Chondrocyte (in vitro differentiated cells): ENCODE measurements at regions not wholly inside any gene's neighbourhood (a gene's known extent, or its start where the extent isn't known, plus 50 kb on each side); places are given as distances from the start of the nearest gene placed in this dataset.
"Not testable (repeated sequence)": the region's sequence is repeated elsewhere in the genome, so short reads cannot be mapped to it uniquely, and the experiment has no call there.

ENCODE experiments used
- DNase-seq: peaks from one replicate; pipeline ENCODE4 v3.0.0; 2021; ENCODE audit warnings: mixed read lengths, low spot score
- H3K27ac Mint-ChIP-seq: one replicate; pipeline ENCODE4 v1.8.0; 2021; ENCODE audit warnings: mild to moderate bottlenecking, moderate library complexity, mixed read lengths; ENCODE audit not compliant: unreplicated experiment
- H3K27me3 Mint-ChIP-seq: 2 replicates; pipeline ENCODE4 v1.8.0; 2021; ENCODE audit warnings: low read depth, mixed read lengths
- H3K36me3 Mint-ChIP-seq: 2 replicates; pipeline ENCODE4 v1.8.0; 2021; ENCODE audit warnings: low read depth, mixed read lengths
- H3K4me1 Mint-ChIP-seq: 2 replicates; pipeline ENCODE4 v1.8.0; 2021; ENCODE audit warnings: low read depth, mild to moderate bottlenecking, mixed read lengths
- H3K4me3 Mint-ChIP-seq: one replicate; pipeline ENCODE4 v1.8.0; 2021; ENCODE audit warnings: mild to moderate bottlenecking, moderate library complexity, mixed read lengths; ENCODE audit not compliant: unreplicated experiment
- H3K9me3 Mint-ChIP-seq: 2 replicates; pipeline ENCODE4 v1.8.0; 2021; ENCODE audit warnings: low read depth, mixed read lengths
- TF ChIP-seq, protein P1 (sequence below): fragments of 200-600 bp; sonication (generic); IDR thresholded peaks from 2 replicates; pipeline ENCODE4 v1.5.0; 2021; ENCODE audit warnings: antibody characterized with exemption, mild to moderate bottlenecking, moderate library complexity

DNA sequence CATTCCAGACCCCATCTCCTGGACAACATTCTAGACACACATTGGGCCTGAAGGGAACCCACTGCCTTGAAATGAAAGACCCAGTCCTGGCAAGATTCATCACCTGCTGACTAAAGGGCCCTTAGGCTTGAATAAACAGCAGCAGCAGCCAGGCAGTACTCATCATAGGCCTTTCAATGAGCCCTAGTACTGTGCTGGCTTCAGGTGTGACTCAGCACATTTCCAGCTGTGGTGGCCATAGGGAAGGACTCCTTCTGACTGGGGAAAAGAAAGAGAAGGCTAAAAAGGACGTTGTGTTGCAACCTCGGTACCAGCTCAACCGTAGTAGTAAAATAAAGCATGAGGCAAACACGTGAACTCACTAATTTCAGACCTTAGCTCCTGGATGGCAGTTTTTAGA is 344.0 kb downstream of the ACTRT1 start:
- Mint-ChIP-seq H3K27ac (no peak overlapping the region), H3K4me1 (no peaks in the 10 kb centered on the region), H3K4me3 (no peak overlapping the region), H3K36me3 (no peaks in the 10 kb centered on the region), H3K27me3 (no peaks in the 10 kb centered on the region), H3K9me3 (peaks cover 7% of the 10 kb centered on the region)
- TF ChIP-seq, protein P1, sequence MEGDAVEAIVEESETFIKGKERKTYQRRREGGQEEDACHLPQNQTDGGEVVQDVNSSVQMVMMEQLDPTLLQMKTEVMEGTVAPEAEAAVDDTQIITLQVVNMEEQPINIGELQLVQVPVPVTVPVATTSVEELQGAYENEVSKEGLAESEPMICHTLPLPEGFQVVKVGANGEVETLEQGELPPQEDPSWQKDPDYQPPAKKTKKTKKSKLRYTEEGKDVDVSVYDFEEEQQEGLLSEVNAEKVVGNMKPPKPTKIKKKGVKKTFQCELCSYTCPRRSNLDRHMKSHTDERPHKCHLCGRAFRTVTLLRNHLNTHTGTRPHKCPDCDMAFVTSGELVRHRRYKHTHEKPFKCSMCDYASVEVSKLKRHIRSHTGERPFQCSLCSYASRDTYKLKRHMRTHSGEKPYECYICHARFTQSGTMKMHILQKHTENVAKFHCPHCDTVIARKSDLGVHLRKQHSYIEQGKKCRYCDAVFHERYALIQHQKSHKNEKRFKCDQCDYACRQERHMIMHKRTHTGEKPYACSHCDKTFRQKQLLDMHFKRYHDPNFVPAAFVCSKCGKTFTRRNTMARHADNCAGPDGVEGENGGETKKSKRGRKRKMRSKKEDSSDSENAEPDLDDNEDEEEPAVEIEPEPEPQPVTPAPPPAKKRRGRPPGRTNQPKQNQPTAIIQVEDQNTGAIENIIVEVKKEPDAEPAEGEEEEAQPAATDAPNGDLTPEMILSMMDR, result no peak
- DNase-seq, result no peak

DNA sequence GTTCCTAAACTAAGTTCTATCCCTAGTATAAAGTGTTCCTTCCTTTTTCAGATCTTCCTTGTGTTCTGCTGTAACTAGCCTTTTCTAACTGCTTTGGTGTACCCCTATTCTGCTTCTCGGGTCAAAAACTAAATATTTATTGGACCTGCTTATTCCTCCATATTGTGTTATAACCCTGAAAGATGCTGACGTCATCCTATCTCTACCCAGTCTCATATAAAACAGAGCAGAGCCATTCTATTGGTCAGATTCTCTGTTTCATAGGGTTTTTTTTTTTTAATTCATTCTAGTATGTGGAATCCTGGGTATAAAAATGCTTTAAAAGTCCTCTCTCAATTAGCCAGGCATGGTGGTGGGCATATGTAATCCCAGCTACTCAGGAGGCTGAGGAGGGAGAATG is 349.7 kb downstream of the ACTRT1 start:
- Mint-ChIP-seq H3K4me1 (no peaks in the 10 kb centered on the region), H3K9me3 (peaks cover 7% of the 10 kb centered on the region), H3K27ac (no peak overlapping the region), H3K36me3 (no peaks in the 10 kb centered on the region), H3K4me3 (no peak overlapping the region), H3K27me3 (no peaks in the 10 kb centered on the region)
- TF ChIP-seq, protein P1, result no peak
- DNase-seq, result no peak

DNA sequence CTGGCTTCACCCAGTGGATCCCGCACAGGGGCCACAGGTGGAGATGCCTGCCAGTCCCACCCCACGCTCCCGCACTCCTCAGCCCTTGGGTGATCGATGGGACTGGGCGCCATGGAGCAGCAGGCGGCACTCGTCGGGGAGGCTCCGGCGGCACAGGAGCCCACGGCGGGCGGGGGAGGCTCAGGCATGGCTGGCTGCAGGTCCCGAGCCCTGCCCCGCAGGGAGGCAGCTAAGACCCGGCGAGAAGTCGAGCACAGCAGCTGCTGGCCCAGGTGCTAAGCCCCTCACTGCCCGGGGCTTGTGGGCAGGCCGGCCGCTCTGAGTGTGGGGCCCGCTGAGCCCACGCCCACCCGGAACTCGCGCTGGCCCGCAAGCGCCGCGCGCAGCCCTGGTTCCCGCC is 389.3 kb downstream of the ACTRT1 start:
- not testable (repeated sequence) for H3K27ac Mint-ChIP-seq, H3K36me3 Mint-ChIP-seq, H3K27me3 Mint-ChIP-seq, H3K4me1 Mint-ChIP-seq, H3K4me3 Mint-ChIP-seq
- peaks cover 35% of the 10 kb centered on the region for H3K9me3 Mint-ChIP-seq
- DNase-seq, result peak; percentile 84

DNA sequence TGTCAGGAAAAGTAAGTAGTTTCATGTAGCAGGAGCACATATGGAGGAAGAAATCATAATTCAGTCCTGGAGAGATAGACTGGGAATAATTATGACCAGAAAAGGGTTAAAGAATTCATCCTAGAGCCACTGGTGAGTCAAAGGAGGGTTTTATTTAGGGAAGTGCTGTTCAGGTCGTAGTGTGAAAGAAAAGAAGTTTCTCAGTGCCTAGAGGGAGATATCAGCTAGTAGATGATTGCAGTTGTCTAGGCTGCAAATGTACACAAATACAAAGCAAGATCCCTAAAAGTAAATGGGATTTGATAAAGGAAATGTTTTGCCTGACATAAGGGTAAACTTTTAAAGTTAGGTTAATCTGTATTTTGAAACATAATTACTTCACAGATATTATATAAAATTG is 403.2 kb downstream of the ACTRT1 start:
- Mint-ChIP-seq H3K27ac (no peak overlapping the region), H3K9me3 (peaks cover 27% of the 10 kb centered on the region), H3K4me3 (no peak overlapping the region), H3K27me3 (no peaks in the 10 kb centered on the region), H3K4me1 (no peaks in the 10 kb centered on the region), H3K36me3 (no peaks in the 10 kb centered on the region)
- no peak for DNase-seq
- TF ChIP-seq, protein P1, result no peak

DNA sequence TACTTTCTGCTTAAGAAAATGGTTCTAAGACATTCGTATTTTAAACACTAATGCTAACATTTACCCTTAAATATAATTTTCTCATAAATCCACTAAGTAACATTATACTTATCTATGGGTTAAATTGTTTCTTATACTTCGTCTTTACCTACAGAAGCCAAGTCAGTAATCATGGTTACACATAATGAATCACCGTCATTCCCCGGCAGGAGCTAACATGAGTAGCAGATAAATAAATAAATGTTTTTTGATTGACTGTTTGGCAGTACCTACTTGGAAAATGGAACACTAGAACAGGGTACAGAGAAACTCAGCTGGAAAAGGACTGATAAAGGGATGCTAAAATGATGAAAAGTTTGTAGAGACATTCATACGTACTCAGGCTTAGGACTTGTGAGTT is 430.4 kb downstream of the ACTRT1 start:
- no peaks in the 10 kb centered on the region for H3K27me3 Mint-ChIP-seq
- DNase-seq, result no peak
- no peaks in the 10 kb centered on the region for H3K4me1 Mint-ChIP-seq
- TF ChIP-seq, protein P1, result no peak
- H3K9me3 Mint-ChIP-seq, result peaks cover 36% of the 10 kb centered on the region
- H3K4me3 Mint-ChIP-seq, result no peak overlapping the region
- H3K27ac Mint-ChIP-seq, result no peak overlapping the region
- no peaks in the 10 kb centered on the region for H3K36me3 Mint-ChIP-seq

DNA sequence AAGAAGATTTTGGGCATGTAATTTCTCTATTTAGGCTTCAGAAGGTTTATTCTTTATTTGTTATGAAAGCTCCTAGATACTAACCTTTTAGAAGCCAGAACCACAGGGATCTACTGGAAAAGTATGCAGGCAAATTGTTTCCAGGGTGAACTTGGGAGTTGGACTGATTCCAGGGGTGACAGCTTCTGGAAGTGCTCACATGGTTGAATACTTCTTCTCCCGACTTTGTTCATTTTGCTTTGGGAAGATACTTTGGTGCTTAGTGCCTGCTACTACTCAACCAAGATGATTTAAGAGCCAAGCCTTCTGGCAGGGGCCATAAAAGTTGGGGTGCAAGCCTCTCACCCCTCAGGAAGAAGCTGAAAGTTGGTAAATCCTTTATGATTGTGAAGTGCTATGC is 445.6 kb downstream of the ACTRT1 start:
- no peaks in the 10 kb centered on the region for H3K4me1 Mint-ChIP-seq
- no peaks in the 10 kb centered on the region for H3K36me3 Mint-ChIP-seq
- H3K4me3 Mint-ChIP-seq, result no peak overlapping the region
- no peak for DNase-seq
- H3K27me3 Mint-ChIP-seq, result no peaks in the 10 kb centered on the region
- H3K9me3 Mint-ChIP-seq, result peaks cover 27% of the 10 kb centered on the region
- no peak overlapping the region for H3K27ac Mint-ChIP-seq
- TF ChIP-seq, protein P1, result no peak
